Mesendoderm (in vitro differentiated cells): ENCODE measurements at regions not wholly inside any gene's neighbourhood (a gene's known extent, or its start where the extent isn't known, plus 50 kb on each side); places are given as distances from the start of the nearest gene placed in this dataset.
A peak's percentile ranks its signal among the peaks of the same experiment; 100 is the strongest.

Source experiments
- DNase-seq: peaks from one replicate; pipeline ENCODE4 v3.0.0; 2013
- H2AK5ac ChIP-seq: 2 replicates; pipeline ENCODE4 v1.6.1; 2013; ENCODE audit warnings: low read length, inconsistent platforms
- H2BK120ac ChIP-seq: 2 replicates; pipeline ENCODE4 v1.6.1; 2013; ENCODE audit warnings: low read depth, mild to moderate bottlenecking, low read length, moderate library complexity, mixed read lengths
- H2BK15ac ChIP-seq: replicated peaks from 2 replicates; pipeline ENCODE4 v1.6.1; 2013; ENCODE audit warnings: low read depth, mild to moderate bottlenecking, moderate library complexity
- H2BK5ac ChIP-seq: 2 replicates; pipeline ENCODE4 v1.6.1; 2013; ENCODE audit warnings: low read length, inconsistent platforms
- H3K18ac ChIP-seq: 2 replicates; pipeline ENCODE4 v1.6.1; 2013; ENCODE audit warnings: mild to moderate bottlenecking, low read length, mixed read lengths
- H3K23ac ChIP-seq: one replicate; pipeline ENCODE4 v1.6.1; 2013; ENCODE audit warnings: low read length
- H3K27ac ChIP-seq: 2 replicates; pipeline ENCODE4 v1.5.1; 2013; ENCODE audit warnings: low read depth, mild to moderate bottlenecking, inconsistent platforms, low read length, moderate library complexity
- H3K27me3 ChIP-seq: 2 replicates; pipeline ENCODE4 v1.6.1; 2013; ENCODE audit warnings: low read length, control low read depth, mild to moderate bottlenecking, inconsistent platforms; ENCODE audit not compliant: insufficient read depth, poor library complexity
- H3K36me3 ChIP-seq: 2 replicates; pipeline ENCODE4 v1.6.1; 2013; ENCODE audit warnings: low read length, inconsistent platforms; ENCODE audit not compliant: control insufficient read depth, insufficient read depth
- H3K4ac ChIP-seq: one replicate; pipeline ENCODE4 v1.6.1; 2013; ENCODE audit warnings: low read depth, mild to moderate bottlenecking, low read length, moderate library complexity
- H3K4me1 ChIP-seq: 2 replicates; pipeline ENCODE4 v1.6.1; 2013; ENCODE audit warnings: low read depth, low read length, inconsistent platforms; ENCODE audit not compliant: control insufficient read depth
- H3K4me2 ChIP-seq: 2 replicates; pipeline ENCODE4 v1.6.1; 2013; ENCODE audit warnings: low read length
- H3K4me3 ChIP-seq: 2 replicates; pipeline ENCODE4 v1.5.1; 2013; ENCODE audit warnings: mild to moderate bottlenecking, low read length
- H3K56ac ChIP-seq: one replicate; pipeline ENCODE4 v1.6.1; 2013; ENCODE audit warnings: low read length
- H3K79me1 ChIP-seq: 2 replicates; pipeline ENCODE4 v1.6.1; 2013; ENCODE audit warnings: low read length, inconsistent platforms
- H3K79me2 ChIP-seq: 2 replicates; pipeline ENCODE4 v1.6.1; 2013; ENCODE audit warnings: mild to moderate bottlenecking, low read length; ENCODE audit not compliant: control insufficient read depth, insufficient read depth
- H3K9ac ChIP-seq: 2 replicates; pipeline ENCODE4 v1.6.1; 2013; ENCODE audit warnings: low read length, inconsistent platforms
- H4K5ac ChIP-seq: one replicate; pipeline ENCODE4 v1.6.1; 2013; ENCODE audit warnings: low read length
- H4K8ac ChIP-seq: one replicate; pipeline ENCODE4 v1.6.1; 2013; ENCODE audit warnings: low read depth, mild to moderate bottlenecking, control low read depth, low read length, moderate library complexity
- WGBS: extraction: QIAGEN DNeasy Blood & Tissue Kit; methylation state at CpG from one replicate; pipeline ENCODE4 v1.1.7; 2013; ENCODE audit warnings: low lambda C conversion rate, missing lambda C conversion rate; ENCODE audit not compliant: insufficient coverage; ENCODE audit errors: extremely low coverage; 5-methylcytosine and 5-hydroxymethylcytosine counted together

DNA sequence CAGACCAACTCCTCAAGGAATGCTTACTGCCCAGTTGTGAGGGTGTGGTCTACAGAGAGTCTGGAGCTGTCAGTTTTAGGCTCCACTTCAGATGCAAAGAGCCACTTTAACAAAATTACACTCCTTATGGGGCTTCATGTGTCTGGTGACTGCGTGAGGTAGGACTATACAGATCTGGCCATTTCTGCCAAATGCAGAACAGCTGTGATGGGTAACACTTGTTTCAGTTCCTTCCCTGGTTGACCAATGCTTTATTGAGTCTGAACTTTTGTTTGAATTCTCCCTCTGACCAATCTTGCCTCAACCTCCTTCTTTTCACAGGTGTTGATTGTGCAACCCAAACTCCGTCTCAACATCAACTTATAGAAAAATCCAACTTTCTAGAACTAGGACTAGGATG is 181.2 kb downstream of the OMA1 start:
- H2BK5ac ChIP-seq, result no peak overlapping the region
- no peak overlapping the region for H2AK5ac ChIP-seq
- no peak overlapping the region for H3K18ac ChIP-seq
- H3K4ac ChIP-seq, result no peak overlapping the region
- no peak for DNase-seq
- H3K4me3 ChIP-seq, result no peak overlapping the region
- WGBS, result no CpG with 5 or more reads among the region's 2 CpGs
- no peaks in the 10 kb centered on the region for H3K36me3 ChIP-seq
- no peak overlapping the region for H2BK120ac ChIP-seq
- no peak overlapping the region for H3K4me2 ChIP-seq
- no peak overlapping the region for H3K56ac ChIP-seq
- no peak overlapping the region for H3K27ac ChIP-seq
- no peaks in the 10 kb centered on the region for H3K79me2 ChIP-seq
- H4K8ac ChIP-seq, result no peak overlapping the region
- H3K23ac ChIP-seq, result no peak overlapping the region
- H3K79me1 ChIP-seq, result no peaks in the 10 kb centered on the region
- H3K4me1 ChIP-seq, result peaks cover 2% of the 10 kb centered on the region
- H3K9ac ChIP-seq, result no peak overlapping the region
- no peak overlapping the region for H4K5ac ChIP-seq
- no peak overlapping the region for H2BK15ac ChIP-seq
- H3K27me3 ChIP-seq, result no peaks in the 10 kb centered on the region

DNA sequence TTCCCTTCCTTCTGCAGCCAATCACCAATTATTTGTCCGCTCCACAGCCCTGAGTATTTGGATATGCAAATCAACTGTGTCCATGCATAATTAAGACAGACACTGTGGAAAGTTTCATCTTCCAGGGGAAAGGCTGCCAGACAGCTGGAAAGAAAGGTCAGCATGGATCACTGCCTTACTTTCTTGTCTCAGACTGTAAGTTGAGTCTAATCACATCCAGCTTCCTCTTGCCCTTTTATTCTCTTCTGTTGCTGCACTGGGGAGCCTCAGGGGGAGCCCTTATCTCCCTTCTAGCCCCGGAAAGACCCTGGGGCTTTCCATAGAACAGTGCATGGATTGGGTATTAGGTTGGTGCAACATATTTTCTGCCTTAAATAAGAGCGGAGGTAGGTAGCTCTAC is 182.9 kb downstream of the OMA1 start:
- no peak for DNase-seq

DNA sequence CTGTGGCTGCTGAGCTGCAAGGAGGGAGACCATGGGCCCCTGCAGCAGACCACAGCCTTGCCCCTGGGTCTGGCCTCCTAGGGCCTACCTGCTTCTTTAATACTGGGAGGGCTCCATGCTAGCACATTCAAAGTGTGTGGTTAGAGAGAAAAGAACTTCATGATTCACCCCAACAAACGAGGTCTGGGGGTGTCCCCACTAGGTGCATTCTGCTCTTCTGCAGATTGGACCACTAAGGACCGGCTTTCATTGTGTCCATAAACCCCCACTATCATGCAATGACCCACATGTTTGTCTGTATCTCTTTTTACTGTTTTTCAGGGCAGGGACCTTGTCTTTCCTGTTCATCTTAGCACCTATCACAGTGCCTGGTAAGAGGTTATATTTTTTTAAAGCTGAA is 185.4 kb downstream of the OMA1 start:
- Histone ChIP-seq H3K79me2 (no peaks in the 10 kb centered on the region), H3K56ac (no peak overlapping the region), H2BK5ac (no peak overlapping the region), H3K9ac (no peak overlapping the region), H3K27me3 (no peaks in the 10 kb centered on the region), H2BK120ac (no peak overlapping the region), H4K5ac (no peak overlapping the region), H3K4me1 (peaks cover 4% of the 10 kb centered on the region), H2BK15ac (no peak overlapping the region), H3K4me2 (no peak overlapping the region), H3K36me3 (no peaks in the 10 kb centered on the region), H3K23ac (no peak overlapping the region), H2AK5ac (no peak overlapping the region), H3K18ac (no peak overlapping the region), H3K27ac (no peak overlapping the region), H3K4ac (no peak overlapping the region), H3K4me3 (no peak overlapping the region), H3K79me1 (no peaks in the 10 kb centered on the region), H4K8ac (no peak overlapping the region)
- DNase-seq, result no peak
- WGBS, result no CpG with 5 or more reads among the region's 2 CpGs

More for the DNA sequence above, 182.9 kb downstream of the OMA1 start:
- no peak overlapping the region for H4K8ac ChIP-seq
- H2AK5ac ChIP-seq, result no peak overlapping the region
- H3K36me3 ChIP-seq, result no peaks in the 10 kb centered on the region
- no peak overlapping the region for H3K9ac ChIP-seq
- H3K27me3 ChIP-seq, result no peaks in the 10 kb centered on the region
- H3K56ac ChIP-seq, result no peak overlapping the region
- H2BK15ac ChIP-seq, result no peak overlapping the region
- H2BK120ac ChIP-seq, result no peak overlapping the region
- no peak overlapping the region for H3K23ac ChIP-seq
- no peak overlapping the region for H3K27ac ChIP-seq
- no peak overlapping the region for H4K5ac ChIP-seq
- H3K79me1 ChIP-seq, result no peaks in the 10 kb centered on the region
- WGBS, result no CpG with 5 or more reads among the region's 3 CpGs
- no peak overlapping the region for H3K4me2 ChIP-seq
- no peak overlapping the region for H3K18ac ChIP-seq
- H3K4ac ChIP-seq, result no peak overlapping the region
- H3K4me1 ChIP-seq, result peaks cover 2% of the 10 kb centered on the region
- H3K4me3 ChIP-seq, result no peak overlapping the region
- H3K79me2 ChIP-seq, result no peaks in the 10 kb centered on the region
- no peak overlapping the region for H2BK5ac ChIP-seq

DNA sequence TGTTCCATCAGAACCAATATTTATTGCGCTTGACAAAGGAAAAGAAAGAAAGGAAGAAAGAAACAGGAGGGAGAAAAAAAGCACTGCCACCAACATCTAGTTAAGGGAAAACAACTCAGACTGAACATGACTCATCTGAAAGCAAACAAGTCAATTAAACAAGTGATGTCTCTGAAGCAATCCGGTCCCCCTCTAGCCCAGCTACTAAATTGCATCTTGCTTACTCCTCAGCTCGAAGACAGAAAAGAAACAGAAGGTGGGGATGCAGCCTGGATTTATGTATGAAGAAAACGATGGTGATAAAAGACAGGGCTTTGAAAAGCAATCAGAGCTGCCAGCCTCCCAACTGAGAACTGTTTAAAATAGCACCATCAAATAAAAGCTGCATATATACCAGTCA is 188.2 kb downstream of the OMA1 start:
- Histone ChIP-seq H3K27me3 (no peaks in the 10 kb centered on the region), H3K27ac (no peak overlapping the region), H3K4ac (no peak overlapping the region), H3K23ac (no peak overlapping the region), H2AK5ac (no peak overlapping the region), H4K8ac (no peak overlapping the region), H3K79me2 (no peaks in the 10 kb centered on the region), H2BK15ac (no peak overlapping the region), H3K4me3 (no peak overlapping the region), H3K4me2 (no peak overlapping the region), H3K79me1 (no peaks in the 10 kb centered on the region), H4K5ac (no peak overlapping the region), H2BK5ac (no peak overlapping the region), H2BK120ac (no peak overlapping the region), H3K4me1 (peaks cover 2% of the 10 kb centered on the region), H3K9ac (no peak overlapping the region), H3K56ac (no peak overlapping the region), H3K36me3 (no peaks in the 10 kb centered on the region), H3K18ac (no peak overlapping the region)
- WGBS, result no CpG with 5 or more reads among the region's 4 CpGs
- peak; percentile 18 for DNase-seq

DNA sequence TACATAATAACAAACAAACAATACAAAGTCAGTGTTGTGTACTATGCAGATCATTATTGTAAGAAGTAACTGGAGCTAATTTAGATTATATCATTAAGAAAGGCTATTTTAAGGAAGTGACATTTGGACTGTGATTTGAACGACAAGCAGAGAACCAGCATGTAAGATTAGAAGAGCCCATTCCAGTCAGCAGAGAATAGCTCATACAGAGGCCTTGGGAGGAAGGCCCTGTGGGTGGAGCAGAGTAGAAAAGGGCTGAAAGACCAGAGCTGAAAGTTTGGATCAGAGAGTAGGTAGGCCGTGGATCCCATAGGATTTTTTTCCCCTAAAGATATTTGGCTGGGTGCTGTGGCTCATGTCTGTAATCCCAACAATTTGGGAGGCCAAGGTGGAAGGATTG is 190.1 kb downstream of the OMA1 start:
- Histone ChIP-seq H3K4ac (no peak overlapping the region), H3K4me1 (peaks cover 2% of the 10 kb centered on the region), H3K18ac (no peak overlapping the region), H4K8ac (no peak overlapping the region), H2BK5ac (no peak overlapping the region), H3K9ac (no peak overlapping the region), H3K79me2 (no peaks in the 10 kb centered on the region), H2AK5ac (no peak overlapping the region), H3K56ac (no peak overlapping the region), H2BK15ac (no peak overlapping the region), H3K23ac (no peak overlapping the region), H4K5ac (no peak overlapping the region), H3K4me3 (no peak overlapping the region), H3K4me2 (no peak overlapping the region), H3K79me1 (no peaks in the 10 kb centered on the region), H2BK120ac (no peak overlapping the region), H3K27me3 (no peaks in the 10 kb centered on the region), H3K36me3 (no peaks in the 10 kb centered on the region), H3K27ac (no peak overlapping the region)
- no peak for DNase-seq
- no CpG with 5 or more reads among the region's 2 CpGs for WGBS

DNA sequence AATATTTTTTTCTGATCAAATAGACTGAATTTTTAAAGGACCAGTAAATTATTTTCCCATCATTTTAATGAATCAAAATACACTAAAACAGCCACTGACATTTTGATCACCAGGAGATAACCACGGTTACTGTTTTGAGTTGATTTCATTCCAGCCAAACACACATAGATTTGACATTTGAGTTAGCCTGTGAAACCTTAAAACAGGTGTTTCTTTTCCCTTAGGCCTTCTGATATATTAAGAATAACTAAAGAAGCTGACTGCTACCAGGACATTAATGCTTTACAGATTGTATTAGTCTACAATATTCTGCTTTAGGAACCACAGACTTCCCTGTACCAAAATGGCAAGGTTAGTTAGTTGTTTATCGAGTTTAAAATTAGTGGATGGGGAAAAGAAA is 193.4 kb downstream of the OMA1 start:
- no peak overlapping the region for H3K9ac ChIP-seq
- peaks cover 2% of the 10 kb centered on the region for H3K4me1 ChIP-seq
- H4K8ac ChIP-seq, result no peak overlapping the region
- no peak overlapping the region for H3K4me3 ChIP-seq
- no peak overlapping the region for H3K4ac ChIP-seq
- DNase-seq, result no peak
- no peaks in the 10 kb centered on the region for H3K27me3 ChIP-seq
- H4K5ac ChIP-seq, result no peak overlapping the region
- no peak overlapping the region for H3K56ac ChIP-seq
- no peaks in the 10 kb centered on the region for H3K79me2 ChIP-seq
- no peak overlapping the region for H2AK5ac ChIP-seq
- no peak overlapping the region for H2BK120ac ChIP-seq
- H2BK5ac ChIP-seq, result no peak overlapping the region
- no peaks in the 10 kb centered on the region for H3K79me1 ChIP-seq
- no peak overlapping the region for H3K23ac ChIP-seq
- H2BK15ac ChIP-seq, result no peak overlapping the region
- H3K4me2 ChIP-seq, result no peak overlapping the region
- H3K27ac ChIP-seq, result no peak overlapping the region
- H3K36me3 ChIP-seq, result no peaks in the 10 kb centered on the region
- no peak overlapping the region for H3K18ac ChIP-seq
- no CpG with 5 or more reads among the region's 2 CpGs for WGBS
